GM18907 (cell line): ENCODE measurements at regions not wholly inside any gene's neighbourhood (a gene's known extent, or its start where the extent isn't known, plus 50 kb on each side); places are given as distances from the start of the nearest gene placed in this dataset.

Source experiments
- ATAC-seq: cut with Tn5 transposase; IDR thresholded peaks from one replicate; pipeline ENCODE4 v1.9.1; 2021; ENCODE audit warnings: mild to moderate bottlenecking, moderate library complexity; ENCODE audit not compliant: unreplicated experiment

GRCh38 chr10:105328503-105329133, 687.5 kb downstream of the SORCS3 start:
- ATAC-seq = no peak
